ENCODE measurements at regions not wholly inside any gene's neighbourhood (a gene's known extent, or its start where the extent isn't known, plus 50 kb on each side); places are given as distances from the start of the nearest gene placed in this dataset.
"Not testable (repeated sequence)": the region's sequence is repeated elsewhere in the genome, so short reads cannot be mapped to it uniquely, and the experiment has no call there.

DNA sequence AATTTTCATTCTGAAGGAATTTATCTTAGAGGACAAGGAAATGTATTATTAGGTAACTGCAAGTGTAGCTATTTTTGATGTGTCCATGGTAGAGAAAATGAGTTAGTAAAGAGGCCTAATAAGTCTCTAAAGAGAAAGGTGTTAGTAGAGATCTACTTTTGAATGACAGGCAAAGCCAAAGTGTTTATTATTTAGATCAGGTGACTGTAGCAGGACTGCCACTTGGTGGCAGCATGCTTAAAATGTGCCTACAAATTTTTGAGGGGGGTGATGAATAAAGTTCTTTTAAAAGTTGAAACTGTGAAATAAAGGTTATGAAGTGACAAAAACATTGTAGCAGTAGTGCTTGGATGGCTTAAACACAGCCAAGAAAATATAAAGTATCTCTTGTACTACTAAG is 421.5 kb upstream of the MEIS1 start:
- no peak for DNase-seq

DNA sequence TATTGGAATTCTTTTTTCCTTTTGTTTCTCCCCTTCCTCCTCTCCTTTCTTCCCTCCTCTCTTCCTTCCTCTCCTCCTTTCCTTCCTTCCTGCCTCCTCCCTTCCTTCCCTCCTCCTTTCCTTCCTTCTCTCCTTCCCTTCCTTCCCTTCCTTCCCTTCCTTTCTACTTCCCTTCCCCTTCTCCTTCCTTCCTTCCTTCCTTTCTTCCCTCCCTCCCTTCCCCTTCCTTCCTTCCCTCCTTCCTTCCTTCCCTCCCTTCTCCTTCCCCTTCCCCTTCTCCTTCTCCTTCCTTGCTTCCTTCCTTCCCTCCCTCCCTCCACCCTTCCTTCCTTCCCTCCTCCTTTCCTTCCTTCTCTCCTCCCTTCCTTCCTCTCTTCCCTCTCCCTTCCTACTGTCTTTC is 431.0 kb upstream of the MEIS1 start:
- no peak for DNase-seq

DNA sequence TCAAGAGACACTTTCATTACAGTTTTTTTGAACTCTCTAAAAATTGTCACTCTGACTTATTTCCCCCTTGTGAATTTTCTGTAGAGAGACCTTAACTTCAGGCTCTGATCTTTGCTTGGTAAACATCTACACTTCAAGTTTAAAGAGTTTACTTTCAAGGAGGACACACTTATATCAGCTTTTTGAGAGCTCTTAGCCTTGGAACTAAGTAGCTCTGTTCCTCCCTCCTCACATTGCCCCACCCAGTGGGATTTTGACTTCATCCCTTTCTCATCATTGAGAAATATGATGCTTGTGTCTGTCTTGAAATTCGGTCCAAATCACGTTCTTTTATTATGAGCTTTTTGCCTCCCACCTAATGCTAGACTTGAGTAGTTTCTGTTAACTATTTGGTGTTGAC is 433.4 kb upstream of the MEIS1 start:
- no peak for DNase-seq

DNA sequence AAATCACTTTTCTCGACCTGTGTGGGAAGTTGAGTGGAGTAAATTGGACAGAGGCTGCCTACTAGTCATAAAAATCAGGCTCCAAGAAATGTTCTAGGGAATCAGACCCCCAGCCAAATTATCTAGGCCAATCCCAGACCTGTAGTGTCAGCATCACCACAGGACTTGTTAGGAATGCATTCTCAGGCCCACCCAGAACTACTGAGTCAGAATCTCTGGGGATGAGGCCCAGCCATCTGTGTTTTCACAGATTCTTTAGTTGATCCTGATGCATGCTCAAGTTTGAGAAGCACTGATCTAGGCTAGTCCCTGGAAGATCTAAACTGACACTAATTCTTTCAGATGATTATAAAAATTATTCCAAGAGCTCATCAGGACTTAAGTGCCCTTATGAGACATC is 434.0 kb upstream of the MEIS1 start:
- no peak for DNase-seq

DNA sequence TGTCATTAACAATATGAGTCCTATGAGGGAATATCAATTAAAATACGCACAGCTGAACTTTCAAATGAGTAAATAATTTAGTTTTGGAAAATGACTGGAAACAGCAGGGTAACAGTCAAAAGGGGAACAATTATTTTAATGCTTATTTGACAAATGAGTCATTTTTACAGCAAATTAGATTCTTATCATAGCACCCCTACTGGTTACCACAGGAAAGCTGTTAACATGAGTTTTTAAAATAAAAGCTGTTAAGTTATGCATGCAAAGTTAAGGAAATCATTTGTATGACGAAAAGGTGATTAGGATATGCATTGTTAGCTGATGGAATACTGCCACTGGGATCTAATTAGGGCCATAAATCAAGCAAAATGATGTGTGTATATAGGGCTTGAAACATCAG is 435.1 kb upstream of the MEIS1 start:
- DNase-seq: no peak

DNA sequence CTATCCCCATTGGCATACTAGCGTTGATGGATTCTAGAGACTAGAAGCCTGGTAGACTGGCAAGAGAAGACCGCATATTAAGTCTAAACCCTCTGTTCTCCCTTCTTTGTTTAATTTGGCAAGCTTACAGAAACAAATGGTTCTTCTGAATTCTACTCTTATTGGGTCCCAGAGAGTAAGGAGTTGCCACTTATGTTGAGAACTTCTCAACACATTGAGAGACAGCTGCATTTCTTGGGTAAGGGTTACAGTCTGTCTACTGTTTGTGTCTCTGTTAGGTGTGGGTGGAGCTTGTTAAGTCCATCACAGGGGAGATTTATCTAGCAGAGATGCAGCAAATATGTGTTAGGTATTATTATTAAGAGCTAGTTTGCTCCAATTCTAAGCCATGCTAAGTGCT is 435.8 kb upstream of the MEIS1 start:
- DNase-seq: no peak

DNA sequence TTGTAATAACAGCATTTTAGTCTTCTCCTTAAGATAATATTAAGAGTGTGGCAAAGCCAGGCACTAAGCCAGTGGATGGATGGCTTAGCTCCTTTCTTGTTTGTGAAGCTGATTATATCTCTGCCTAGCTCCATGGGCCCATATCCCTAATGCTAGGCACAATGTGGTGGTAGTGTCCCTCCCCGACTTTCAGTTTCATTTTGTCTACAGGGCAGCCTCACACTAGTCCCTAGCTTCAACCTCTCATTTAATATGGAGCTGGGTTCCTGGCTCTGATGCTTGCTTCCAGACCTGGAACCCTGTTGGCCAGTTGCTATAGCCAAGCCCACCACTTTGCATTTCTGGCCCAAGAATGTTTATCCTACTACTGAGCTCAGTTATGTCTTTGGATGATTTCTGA is 437.0 kb upstream of the MEIS1 start:
- DNase-seq: no peak

DNA sequence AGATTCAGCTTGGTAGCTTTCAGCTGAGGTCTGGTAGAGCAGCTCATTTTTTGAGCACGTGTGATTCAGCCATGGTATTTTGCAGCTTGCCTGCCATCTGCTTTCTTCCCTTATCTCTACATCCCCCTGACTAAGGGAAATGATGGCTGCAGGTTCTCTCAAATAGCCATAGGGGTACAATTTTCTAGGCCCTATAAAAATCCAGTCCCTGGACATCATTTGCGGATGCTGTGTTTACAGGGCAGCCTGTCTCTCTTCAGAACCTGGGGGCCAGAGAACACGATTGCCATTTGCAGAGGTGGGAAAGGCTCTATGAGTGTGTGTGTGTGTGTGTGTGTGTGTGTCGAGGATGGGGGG is 442.7 kb upstream of the MEIS1 start:
- DNase-seq: no peak

DNA sequence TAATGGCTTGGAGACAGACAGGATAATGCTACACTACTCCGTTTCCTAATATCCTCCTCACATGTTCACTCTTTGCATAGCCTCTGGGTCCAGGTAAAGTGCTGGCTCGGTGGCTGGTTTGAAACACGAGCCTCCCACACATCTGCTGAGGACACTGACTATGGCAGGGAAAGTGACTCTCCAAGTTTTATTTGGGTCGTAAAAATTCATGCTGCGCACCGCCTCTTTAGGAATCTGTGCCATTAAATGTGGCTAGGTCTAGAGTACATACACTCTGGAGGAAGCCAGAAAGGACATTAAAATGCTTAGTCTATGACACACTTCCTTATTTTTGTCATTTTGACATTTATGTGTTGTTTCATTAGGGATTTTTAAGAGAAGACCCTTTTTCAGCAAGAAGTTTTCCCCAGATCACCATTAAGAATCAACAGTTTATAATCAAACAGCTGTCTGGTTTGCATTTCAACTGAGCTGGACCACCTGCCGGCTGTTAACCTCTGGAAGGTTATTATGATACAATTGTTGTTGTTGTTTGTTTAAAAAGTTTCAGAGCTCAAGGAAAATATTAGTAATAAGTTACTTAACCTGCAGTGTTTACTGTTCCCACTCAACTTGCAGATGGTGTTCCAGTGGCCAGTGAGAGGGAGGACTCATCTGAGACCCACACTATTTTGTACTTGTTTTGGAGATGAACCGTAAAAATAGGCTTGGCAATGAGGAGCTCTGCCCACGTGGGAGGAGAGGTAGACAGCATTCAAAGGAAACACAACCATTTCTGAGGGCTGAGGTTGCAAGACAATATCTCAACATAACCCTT is 443.3 kb upstream of the MEIS1 start:
- DNase-seq: no peak

DNA sequence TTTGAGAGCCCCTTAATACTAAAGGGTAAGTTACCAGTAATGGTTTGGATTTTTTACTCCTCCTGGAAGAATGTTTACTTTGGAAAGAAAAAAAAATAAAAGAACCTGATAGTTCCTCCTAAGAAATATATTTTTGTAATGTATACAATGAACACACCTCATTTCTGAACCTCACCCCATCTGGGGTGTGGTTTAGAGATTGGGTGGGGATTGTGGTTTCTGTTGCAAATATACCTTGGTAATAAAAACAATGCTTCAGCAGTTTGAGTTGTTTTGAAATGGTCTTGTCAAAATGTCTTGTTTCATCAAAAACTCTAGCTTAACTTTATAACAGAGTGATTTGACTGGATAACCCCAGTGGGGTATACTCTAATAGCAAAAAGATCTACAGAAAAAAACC is 448.9 kb upstream of the MEIS1 start:
- DNase-seq: no peak

DNA sequence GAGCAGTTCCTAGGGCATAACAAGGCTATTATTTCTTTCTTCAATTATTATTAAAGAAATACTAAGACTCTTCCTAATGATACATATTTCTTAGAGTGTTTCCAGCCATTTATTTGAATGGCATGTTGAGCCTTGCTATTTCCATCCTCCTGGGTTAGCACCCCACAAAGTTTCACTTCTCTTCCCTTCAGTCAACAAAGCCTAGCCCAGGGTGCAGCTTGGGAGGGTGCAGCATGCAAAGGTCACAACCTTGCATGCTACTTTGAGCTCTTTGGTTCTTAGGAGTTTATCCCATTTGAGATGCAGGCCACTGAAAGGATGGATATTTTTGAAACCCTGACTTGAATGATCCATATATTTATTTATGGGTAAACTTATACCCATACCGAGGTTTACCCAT is 454.4 kb upstream of the MEIS1 start:
- DNase-seq: no peak

DNA sequence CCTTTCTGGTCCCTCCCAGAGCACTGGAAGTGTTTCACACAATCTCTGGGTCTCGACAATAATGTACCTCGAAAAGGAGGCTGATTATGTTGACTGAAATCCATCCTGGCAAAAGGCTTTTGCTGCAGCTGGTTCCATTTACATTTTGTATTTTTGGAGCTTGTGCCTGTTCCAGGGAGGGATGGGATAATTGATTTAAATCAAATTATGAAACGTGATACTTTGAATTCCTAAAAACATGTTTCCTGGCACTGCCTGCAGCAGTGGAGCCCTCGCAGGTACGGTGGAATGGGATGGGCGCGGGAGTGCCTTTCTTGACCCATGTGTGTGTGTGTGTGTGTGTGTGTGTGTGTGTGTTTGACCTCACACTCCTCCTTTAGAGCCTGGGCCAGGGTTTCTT is 455.5 kb upstream of the MEIS1 start:
- DNase-seq: no peak

DNA sequence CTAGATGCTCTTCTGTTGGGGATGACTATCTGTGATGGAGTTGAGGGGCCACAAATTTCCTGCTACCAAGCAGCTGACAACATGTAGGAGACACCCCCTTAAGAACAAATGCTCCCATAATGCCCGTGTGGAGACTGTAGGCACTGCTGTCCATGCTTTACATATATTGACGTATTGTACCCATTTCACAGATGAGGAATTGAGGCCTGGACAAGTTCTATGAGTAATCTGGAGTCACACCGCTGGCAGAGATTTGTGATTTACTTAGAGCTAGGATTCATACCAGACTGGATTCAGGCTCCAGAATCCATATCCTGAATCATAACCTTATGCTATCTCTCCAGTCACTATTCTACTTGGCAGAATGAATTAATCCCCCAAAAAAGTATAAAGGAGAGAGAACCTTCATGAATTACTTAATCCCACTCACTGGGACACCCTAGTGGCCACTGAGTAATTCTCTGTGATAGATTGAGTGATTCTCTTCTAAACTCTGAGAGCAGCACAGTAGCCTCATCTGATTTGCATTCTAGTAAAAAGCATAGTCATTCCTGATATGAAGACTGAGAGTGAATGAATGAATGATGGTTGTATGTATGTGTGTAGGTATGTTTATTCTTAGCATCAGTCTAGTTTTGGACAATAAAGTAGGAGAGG is 460.7 kb upstream of the MEIS1 start:
- DNase-seq: no peak

DNA sequence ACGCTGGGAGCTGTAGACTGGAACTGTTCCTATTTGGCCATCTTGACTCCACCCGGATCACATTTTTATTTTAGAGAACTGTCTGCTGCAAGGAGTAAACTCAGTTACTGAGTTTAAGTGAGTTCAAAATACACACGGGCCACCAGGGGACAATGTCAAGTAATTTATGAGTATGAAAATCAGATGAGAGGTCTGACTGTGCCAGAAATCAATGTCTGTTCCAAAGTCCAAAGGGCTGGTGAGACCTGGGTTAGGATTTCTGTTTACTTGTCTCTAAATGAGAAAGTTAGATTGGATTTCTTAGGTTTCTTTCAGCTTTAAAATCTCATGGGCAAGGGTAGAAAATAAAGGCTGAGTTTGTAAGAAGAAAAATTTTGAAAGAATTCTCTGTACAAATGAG is 465.8 kb upstream of the MEIS1 start:
- DNase-seq: no peak

DNA sequence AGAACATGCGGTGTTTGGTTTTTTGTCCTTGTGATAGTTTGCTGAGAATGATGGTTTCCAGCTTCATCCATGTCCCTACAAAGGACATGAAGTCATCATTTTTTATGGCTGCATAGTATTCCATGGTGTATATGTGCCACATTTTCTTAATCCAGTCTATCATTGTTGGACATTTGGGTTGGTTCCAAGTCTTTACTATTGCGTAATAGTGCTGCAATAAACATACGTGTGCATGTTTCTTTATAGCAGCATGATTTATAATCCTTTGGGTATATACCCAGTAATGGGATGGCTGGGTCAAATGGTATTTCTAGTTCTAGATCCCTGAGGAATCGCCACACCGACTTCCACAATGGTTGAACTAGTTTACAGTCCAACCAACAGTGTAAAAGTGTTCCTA is 471.6 kb upstream of the MEIS1 start:
- DNase-seq: not testable (repeated sequence)

DNA sequence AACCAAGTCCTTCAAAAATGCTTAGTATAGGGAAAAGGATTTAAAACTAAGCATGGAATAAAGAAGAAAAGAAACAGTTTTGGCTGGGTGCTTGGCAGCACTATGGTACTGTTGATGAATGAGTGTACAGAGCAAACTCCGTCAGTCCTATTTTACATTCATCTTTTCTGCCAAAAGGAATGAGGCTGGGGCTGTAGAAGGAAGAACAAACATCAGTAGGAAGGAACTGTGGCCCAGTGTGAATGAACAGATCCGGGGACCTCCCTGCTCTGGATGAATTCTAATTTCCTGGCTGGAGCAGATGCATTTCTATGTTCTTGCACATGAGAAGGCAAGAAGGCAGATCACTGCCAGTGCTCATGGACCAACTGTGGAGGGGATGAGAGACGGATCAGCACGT is 474.0 kb upstream of the MEIS1 start:
- DNase-seq: no peak

DNA sequence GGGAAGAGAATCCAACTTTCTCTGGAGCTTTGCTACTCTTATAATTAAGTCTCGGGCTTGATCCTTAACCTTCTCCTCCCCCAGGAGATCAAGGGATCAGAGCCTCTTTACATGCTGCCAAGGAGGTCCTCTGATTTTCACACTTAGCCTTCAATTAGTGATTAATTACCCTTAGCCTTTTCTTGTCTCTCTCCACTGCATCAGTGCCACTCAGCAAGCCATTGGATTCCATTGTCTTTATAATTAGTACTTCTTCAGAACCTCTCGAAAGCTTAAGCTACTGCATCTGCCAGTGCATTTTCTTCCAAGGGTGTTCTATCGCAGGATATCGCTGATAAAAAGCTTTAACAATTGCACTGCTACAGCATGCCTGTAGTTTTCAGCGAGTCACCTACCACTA is 477.0 kb upstream of the MEIS1 start:
- DNase-seq: no peak

DNA sequence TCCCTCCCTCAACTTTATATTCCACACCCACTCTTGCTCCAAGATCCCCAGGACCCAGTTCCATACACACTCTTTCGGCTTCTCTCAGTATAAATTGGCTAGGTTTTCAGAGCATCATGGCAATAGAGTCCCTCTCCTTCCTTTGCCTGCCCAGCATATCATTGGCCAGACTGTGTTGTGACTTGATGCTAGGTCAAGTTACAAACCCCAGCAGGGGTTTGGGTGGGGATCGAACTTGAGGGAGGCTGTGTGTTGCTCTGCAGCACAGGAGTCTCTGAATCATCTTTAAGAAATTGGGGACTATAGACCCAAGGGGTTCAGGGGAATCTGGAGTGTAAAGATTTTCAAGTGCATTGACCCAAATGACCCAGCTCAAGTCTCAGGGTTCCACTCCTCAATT is 477.5 kb upstream of the MEIS1 start:
- DNase-seq: no peak

DNA sequence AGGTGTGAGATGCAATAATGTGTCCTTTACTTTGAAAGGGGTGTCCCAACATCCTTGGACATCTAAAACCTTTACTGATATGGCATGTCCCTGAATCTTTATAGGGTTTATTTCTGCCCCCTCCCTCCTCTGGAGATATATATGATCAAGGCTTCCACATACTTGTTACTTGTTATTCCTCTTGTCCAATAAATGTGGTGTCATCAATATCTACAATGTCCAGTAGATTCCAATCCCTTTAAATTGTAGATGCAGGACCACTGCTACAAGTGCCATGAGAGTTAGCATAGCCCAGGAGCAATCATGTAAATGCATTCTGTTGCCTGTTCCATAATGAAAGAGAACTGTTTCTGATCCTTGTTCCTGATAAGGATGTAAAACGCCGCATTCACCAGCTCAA is 479.7 kb upstream of the MEIS1 start:
- no peak for DNase-seq

DNA sequence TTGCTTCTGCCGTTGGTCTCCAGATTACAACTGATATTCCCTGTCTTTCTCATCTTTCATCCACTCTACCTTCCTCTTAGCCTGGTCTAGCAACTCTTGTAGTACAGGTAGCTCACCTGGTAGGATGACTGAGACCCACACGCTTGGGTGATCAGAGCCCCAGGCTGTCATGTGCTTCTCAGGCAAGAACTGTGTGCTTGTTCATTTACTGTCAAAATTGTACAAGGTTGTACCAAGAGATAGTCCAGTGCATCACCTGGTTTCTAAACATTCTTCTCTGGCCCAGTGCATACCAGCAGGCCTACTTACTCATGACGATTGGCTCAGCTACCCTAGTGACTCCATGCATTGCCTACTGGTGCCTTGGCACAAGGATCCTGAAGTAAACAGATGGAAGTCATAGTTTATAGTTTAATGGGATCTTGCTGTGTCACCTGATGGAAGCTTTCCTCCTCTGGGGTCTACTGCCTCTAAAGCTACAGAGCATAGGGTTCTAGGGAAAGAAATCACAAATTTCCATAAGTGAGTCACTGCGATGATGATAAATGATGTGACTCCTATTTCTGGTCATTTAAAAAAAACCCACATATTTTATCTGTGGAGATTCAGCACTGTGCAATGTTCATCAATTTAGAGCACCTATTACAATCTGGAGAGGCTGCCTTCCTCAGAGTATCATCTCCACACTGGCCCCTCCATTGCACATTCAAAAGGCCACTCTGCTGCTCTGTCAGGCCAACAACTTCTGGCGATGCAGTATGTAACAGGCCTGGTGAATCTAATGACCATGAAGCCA is 481.8 kb upstream of the MEIS1 start:
- no peak for DNase-seq

DNA sequence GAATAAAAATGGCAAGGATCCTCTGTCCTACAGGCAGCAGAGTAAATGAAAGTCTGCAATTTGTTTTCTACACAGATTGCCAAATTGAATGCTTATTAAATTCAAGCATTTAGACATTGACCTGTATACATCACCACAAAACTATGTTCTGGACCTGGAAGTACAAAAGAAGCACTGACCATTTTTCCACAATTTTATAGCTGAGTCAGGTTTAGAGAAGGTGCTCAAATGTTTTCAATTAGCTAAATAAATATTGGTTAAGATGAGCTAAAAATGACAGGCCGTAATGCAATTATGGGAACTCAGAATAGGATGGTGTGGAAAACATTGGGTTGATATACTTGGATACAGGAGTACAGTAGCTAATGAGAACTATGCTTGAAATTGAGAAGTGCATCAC is 490.7 kb upstream of the MEIS1 start:
- no peak for DNase-seq

DNA sequence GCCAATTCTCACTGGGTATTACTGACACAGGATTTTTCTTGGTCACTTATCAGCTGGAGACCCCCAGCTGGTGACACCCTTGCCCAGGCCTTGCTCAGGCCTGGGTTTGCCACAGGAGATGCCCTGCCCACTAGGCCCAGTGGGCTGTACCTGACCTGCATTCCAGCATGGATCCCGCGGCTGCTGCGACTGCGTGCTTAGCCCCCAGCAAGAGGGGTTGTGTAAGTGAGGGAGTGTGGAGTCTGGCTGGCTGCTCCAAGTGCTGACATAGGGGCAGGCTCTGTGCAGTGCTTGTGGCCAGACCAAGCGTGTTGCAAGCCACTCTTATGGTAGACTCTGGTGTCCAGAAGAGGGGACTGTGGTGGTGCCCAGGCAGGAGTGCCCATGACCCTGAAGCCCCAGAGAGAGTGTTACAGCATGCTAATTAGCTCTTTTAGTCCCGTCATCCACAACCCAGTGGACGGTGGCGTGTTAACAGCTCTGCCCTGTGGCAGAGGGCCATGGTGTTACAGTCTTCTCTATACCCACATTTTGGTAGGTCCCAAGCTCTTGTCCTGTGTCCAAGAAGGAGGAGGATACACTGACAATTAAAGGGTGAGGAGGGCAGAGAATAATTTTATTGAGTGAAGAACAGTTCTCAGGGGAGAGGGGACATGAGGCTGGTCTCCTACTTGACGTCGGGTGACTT is 491.7 kb upstream of the MEIS1 start:
- no peak for DNase-seq

DNA sequence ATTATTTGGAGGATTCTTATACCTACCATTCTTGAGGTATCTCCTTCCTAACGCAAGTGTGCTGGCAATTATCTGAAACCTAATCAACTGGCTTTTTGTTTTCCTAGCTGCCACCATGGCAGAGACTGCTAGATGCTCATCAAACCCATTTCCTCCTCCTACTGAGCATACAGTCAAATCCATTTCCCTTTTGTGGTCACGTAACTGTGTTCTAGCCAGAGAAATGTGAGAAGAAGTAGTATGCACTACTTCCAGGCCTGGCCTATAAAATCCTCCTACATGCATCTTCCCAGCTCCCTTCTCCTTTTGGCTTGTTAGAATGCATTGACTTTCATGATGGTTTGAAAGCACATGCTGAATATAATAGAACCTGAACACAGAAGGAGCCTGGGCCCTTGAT is 494.1 kb upstream of the MEIS1 start:
- no peak for DNase-seq

DNA sequence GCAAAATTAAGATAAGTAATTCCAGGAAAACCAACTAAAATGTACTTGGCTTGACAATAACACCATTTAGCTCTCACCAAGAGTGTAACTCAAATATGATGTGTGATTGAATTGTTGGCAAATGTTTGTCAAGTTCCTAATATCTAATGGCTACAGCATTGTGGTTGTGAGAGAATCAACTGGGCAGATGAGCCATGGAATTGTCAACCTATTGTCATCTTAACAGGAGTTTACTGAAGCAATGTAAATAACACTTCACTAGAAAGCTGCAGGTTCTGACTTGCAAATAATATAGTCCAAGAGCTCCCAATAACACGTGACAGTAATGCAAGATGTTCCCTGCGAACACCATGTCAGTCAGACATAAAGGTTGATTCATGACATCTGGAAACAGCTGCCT is 495.2 kb upstream of the MEIS1 start:
- DNase-seq: no peak
